Renal cortex interstitium (tissue), 11 donors: ENCODE measurements at regions not wholly inside any gene's neighbourhood (a gene's known extent, or its start where the extent isn't known, plus 50 kb on each side); places are given as distances from the start of the nearest gene placed in this dataset.

ENCODE experiments used
- DNase-seq, 11 donors: peaks; one replicate each; pipeline ENCODE4 v3.0.0-alpha.2; 2013; ENCODE audit warnings: low read depth in 9 of 11, low spot score in 4 of 11; ENCODE audit errors: extremely low read depth in 1 of 11

DNA sequence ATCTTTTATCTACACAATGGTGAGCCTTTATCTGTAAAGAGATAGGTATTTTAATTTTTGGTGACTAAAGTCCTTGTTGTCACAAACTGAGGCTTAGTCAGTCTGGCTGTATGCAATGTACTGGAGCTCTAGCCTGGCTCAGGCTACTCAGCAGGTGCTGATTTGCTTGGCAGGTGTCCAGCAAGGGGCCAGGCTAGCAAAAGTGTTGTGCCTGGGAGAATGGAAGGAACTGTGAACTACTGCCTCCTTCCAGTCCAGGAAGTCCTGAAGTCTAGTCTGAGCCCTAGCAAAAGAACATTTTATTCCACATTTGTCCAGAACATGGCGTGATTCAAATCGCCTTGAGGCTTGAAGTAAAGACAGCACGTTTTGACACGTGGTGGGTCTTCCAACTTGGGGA is 260.5 kb downstream of the CCDC85A start:
- peak in 8 of 11 donors; percentile 13 to 54 (median 30) for DNase-seq

DNA sequence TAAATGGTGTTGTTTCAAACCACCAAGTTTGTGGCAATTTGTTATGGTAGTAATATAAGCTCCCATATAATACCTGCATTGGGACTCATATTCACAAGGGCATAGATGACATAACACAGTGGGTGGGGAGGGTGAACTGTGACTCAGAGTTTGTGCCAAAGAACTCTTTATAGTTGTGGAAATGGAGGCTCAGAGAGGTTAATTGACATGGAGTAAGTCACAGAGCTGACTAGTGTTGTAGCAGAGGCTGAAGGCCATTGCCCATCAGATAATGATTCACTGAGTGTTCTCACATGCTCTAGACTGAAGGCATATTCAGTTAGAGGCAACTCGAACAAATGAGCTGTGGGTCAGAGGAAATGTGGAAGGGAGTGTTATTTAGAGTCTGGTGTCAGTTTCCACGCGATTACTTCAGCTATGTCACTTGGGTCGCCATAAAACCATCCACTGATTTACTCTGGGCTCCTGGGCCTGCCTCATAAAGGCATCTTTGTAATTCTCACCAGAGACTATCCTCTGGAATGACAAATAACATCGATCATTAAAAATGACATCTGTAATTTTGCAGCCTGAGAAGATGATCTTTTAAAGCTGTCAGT is 264.7 kb downstream of the CCDC85A start:
- DNase-seq, result peak in 9 of 11 donors; percentile 13 to 61 (median 40)

DNA sequence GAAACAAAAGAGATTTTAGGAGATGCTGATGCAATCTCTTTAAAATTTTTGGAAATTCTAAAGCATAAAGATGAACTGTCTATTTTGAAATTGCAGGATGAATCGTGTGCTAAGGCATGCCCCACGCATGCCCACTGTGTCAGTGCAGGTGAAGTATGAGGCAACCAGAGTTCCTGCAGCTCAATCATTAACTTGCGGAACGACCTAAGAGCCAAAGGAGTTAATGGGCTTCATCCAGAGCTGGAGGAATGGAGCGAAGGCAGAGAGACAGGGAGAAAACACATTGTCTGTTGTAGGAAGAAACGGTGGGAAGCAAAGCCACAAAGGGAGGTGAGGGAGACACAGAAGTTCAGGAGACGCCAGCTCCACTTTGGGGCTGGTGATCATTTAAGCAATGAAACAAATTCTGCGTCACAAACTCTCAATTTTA is 265.2 kb downstream of the CCDC85A start:
- peak in 10 of 11 donors; percentile 57 to 91 (median 70) for DNase-seq

DNA sequence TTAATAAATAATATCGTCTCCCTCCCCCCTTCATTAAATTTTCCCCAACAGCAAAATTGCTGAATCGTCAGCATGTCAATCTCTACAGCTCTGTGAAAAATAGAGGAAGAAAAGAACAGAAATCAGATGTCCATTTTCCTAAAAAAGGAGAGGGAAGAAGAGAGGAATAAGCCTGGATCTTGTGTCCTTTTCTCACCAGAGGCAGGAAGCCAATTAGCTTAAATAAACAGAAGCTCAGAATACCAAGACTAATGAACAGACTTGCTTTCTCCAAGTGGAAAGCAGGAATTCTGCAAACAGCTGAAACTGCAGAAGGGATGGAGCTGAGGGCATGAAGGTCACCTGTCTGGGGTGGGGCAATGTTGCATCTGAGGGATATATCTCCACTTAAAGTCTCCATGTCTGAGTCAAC is 265.7 kb downstream of the CCDC85A start:
- peak in 8 of 11 donors; percentile 9 to 56 (median 17) for DNase-seq

DNA sequence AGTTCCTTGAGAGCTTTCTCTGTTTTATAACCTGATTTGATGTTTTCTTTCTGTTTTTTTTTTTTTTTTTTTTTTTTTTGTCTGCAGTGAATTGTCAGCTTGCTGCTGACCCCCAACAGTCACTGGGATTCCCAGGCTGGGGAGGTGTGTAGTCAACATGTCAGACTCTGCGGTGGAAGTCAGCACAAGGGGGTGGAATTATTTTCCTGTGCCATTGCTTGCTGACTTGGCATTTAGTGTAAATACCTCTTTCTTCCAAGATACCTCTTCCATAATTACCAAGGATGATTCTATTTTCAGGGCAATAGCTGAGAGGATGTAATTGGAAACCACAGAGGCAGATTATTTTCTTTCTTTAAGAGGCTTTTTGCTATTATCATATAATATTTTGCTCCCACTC is 266.3 kb downstream of the CCDC85A start:
- DNase-seq, result no peak

DNA sequence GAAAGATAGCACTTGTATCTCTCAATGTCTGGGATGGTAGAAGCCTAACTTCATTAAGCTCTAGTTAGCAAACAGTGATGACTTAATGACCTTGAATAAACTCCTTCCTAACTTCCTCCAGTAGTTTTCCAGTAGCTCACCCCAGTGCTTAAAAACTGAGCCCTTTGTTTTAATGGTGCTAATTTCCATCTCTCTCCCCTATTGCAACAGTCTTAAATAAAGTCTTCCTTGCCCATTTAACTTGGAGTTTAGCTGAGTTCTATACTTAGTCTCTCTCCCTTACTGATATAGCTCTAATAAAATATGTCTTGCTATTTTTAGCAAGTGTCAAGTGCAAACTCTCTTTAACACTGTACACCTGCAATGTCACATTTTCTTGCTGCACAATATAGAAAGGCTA is 267.0 kb downstream of the CCDC85A start:
- no peak for DNase-seq

DNA sequence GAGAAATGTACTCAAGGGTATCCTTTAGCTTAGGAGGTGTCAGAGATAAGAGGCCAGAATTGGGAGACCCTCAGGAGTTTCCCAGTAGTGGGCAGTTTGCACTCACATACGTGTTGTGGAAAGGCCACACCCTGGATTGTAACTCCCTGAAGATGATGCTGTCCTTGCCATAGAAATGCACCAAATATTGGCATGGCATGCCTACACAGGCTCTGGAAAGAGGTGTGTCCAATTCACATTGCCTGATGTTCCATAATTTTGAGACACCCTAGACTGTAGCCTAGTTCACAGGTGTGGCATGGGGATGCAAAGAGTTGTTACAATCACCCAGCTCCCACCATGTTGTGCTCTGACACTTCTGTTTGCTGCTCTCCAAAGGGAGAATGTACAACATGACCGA is 271.9 kb downstream of the CCDC85A start:
- no peak for DNase-seq

DNA sequence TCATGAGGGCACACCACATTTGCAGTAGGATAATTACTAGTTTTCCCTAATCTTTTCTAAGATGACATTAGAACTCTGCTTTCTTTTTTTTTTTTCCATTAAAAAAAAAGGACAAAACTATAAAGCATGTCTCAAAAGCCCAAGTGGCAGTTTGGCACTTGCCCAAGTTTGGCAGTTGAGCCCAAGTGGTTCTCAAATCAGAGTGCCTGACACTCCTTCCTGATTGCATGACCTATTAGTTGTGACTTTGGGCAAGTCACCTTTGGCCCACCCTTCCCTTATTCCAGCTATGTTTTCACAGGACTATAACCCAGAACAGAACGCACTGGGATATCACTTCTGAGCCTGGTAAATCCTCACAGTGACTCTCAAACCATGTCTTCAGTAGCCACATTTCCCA is 273.0 kb downstream of the CCDC85A start:
- DNase-seq, result no peak

DNA sequence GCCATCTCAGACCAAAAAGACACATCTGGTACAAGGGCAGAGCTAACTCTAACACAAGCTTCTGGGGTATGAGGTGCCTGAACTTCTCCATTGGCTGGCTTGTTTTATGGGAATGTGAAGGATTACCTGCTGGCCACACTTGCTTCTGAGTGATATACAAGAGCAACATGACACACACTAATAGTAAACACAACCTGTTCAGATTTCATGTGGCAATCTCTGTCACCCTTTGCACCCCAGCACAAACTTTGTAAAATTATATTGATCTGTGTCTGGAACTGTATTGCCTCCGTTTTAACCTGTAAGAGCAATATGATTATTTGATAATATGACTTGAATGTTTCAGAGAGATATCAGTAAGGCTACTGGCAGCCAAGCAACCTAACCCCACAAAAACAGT is 276.7 kb downstream of the CCDC85A start:
- no peak for DNase-seq

DNA sequence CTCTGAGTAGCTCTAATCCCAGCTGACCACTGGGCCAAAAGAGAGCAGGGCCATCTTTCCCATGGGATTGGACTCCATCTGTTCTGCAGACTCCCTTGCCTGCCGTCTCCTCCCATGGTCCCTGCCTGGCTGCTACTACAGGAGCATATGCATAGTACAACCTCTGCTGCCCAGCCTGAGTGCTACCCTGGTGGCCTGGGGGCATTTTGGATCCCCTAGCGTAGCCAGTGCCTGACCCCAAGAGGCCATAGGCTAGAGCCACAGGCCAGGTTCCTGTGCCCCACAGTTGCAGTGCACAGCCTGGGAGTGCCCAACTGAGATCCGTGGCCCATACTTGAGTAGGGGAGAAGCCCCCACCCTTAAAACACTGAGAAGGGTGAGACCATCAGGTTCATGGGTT is 280.3 kb downstream of the CCDC85A start:
- no peak for DNase-seq

DNA sequence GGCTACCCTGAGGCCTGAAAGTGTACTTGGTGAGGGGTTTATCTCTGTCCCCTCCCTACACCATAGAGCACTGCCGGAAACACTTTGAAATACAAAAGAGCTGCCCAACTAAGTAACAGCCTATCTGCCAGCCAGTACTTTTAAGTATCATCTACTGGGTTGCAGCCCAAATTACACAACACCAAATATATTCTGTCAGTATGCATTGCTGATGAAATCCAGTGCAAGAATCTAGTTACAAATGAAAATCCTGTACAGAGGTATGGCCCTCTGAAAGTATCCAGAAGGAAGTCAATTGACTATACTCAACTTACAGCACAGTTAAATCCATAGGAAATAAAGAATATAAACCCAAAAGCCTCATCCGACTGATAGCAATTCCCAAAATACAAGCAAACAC is 280.8 kb downstream of the CCDC85A start:
- DNase-seq, result no peak

DNA sequence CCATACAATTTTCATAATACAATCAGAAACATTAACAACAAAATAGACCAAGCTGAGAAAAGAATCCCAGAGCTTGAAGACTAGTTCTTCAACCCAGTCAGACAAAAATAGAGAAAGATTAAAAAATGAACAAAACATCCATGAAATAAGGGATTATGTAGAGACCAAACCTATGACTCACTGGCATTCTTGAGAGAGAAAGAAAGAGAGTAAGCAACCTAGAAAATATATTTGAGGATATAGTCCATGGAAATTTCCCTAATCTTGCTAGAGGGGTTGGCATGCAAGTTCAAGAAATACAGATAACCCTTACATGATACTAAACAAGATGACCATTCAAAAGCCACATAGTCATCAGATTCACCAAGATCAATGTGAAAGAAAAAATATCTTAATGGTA is 281.7 kb downstream of the CCDC85A start:
- DNase-seq, result no peak

DNA sequence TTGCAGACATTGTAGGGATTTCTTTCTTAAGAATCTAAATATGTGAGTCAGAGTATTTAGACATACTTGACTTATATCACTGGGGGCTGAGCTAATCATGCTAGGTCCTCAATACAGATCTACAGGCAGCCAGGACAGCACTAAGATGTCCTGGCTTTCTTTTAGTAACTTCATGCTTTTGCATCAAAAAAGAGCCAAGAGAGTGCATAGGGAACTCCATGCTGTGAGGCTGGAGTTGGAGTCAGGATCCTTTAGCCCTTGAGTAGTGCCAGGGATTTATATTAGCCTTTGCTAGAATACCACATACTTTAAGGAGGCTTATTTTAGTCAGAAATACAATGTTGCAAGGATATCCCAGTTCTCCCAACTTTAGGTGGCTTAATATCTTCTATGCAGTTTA is 289.7 kb downstream of the CCDC85A start:
- no peak for DNase-seq

DNA sequence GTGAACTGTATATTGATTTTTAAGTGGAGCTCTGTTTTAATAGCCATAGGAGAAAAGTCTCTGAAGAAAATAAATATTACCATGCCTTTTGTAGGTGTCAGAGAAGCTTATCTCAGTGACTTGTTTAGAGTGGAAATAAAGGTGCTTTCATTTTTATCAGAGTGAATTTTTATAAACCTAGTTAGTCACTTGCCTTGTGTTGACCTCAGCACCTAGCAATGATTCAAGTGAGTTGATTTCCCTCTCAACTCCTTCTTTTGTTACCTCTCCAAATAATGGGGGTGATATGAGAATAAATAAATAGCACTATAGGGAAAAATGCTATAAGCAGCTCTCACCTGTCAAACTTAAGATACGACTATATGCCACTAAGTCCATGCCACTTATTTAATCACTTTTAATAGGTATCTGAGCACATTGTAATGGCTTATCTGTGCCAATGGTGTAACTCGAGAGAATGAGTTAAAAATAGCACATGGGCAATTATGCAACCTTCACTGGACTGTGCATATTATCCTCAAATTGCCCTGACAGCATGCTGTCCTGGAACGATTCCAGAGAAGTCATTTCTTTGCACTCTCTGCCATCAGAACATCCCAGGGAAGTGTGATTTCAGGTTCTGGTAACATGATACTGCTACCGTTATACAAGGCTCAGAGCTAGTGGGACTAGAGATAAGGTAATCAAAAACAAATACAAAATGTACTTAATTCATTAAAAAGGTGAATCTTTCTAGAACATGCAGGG is 290.8 kb downstream of the CCDC85A start:
- peak in 3 of 11 donors; percentile 6 to 24 (median 15) for DNase-seq

DNA sequence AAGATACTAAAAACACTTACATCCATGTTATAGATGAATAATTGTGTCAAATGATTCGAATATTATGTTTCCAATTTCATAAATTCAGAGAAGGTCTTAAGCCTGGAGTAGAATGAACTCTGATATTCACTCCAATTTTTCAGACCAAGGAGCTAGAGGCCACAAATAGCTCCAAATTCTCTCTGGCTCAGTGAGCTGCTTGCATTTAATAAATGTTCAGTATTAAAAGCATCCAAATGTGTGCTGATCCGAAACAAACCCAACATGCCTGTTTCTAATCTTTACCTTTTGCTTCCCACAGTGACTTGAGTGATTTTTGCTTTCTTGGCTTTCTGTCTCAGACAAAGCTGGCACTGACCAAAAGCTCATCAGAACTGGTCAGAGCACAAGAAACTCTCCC is 291.4 kb downstream of the CCDC85A start:
- DNase-seq, result peak in 1 of 11 donors; percentile 1

DNA sequence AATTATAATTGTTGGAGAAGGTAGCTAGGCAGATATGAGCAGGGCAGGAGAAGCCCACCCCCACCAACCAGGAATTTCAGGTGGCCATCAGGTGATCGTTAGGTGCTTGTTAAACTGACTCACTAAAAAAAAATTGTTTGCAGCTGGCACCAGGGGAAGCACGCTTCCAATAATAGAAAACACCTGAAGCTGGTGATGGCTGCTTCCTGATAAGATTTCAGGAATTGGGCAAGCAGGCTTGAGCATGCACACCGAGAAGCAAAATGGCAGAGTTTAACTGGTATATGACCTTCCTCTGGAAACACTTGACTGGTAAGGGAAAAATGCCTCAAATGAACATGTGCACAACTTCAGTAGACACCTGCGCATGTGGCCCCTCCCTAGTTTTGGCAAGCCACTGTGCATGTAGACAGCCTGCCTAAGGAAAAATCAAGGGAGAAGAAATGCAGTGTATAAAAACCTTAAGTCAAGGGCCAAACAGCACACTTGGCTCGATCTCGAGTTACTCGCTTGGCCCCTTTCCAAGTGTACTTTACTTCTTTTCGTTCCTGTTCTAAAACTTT is 292.8 kb downstream of the CCDC85A start:
- no peak for DNase-seq

DNA sequence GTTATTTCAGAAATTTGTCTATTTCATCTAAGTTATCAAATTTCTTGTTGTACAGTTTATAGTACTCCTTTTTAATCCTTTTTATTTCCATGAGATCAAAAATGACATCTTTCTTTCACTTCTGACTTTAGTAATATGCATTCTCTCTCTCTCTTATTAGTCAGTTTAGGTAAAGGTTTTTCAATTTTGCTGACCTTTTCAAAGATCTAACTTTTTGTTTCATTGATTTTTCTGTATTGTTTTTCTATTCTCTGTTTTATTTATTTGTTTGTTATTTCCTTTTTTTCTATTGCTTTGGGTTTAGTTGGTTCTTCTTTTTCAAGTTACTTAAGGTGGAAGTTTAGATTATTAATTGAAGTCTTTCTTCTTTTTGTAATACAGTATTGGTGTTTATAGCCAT is 294.2 kb downstream of the CCDC85A start:
- no peak for DNase-seq

DNA sequence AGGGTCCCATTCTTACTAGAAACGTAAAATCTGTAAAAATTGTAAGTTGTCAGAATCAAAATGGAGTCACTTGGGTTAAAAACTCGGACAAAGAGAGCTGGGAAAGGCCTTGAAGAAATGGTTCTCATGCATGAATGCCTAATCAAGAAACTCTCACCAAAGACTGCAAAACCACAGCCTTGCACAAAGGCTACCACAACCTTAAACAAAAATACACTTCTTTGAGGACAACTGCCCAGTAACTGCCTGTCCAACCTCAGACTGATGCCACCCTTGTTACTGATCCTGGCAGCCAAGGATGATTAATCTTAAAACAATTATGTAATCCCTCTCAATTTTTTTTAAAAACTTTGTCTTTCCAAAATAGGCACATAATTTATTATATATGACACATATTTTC is 299.3 kb downstream of the CCDC85A start:
- DNase-seq, result no peak

DNA sequence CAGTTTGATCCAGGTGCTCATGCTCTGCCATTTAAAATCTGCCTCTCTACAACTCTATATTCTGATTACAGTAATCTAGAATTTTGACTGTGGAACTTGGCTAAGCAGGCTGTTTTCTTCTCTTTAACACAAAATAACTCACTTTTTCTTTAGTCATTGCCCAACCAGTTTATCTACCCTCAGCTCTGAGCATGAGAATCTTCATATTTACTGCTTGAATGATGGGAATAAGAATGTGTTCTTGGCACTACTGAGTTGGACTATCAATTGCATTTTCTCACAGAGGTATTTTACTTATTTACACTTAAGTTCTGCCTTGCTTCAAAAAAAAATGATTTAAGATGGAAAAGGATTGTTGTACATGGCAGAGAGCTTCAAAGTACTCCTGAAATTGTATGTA is 301.1 kb downstream of the CCDC85A start:
- no peak for DNase-seq

DNA sequence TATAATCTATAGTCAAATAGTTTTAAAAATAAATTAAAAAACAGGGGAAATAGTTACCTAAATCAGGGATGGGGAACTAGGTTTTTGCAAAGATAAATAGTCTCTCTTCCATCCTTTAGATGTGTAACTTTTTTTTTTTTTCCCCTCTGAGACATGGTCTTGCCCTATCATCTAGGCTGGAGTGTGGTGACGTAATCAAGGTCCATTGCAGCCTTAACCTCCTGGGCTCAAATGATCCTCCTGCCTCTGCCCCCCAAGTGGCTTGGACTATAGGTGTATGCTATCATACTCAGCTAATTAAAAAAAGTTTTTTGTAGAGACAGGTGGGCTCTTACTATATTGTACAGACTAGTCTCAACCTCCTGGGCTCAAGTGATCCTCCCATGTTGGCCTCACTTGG is 316.5 kb downstream of the CCDC85A start:
- DNase-seq, result no peak

DNA sequence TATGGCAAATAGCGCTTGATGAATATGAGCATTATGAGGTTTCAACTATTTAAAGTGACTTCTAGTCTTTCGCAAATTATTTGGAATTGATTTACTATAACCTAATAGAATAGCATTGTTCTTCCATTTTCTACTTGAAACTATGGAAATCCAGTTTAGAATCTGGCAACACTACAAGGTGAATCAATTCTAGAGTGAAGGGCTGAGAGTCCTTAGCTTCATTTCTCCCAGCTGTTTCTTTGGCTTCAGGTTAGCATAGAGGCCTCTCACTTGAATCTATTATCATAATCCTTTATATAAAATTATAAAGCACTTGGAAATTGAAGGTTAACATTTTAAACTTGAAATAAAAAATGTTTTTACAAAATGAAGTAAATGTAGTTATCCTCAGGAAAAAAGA is 318.8 kb downstream of the CCDC85A start:
- no peak for DNase-seq
